NCI-H345 (cell line): ENCODE measurements at regions not wholly inside any gene's neighbourhood (a gene's known extent, or its start where the extent isn't known, plus 50 kb on each side); places are given as distances from the start of the nearest gene placed in this dataset.

Source experiments
- DNase-seq: peaks from one replicate; lab custom pipeline; 2025; lab: John Stamatoyannopoulos, UW

GRCh38 chr2:106981491-106981890 lies 95.5 kb upstream of the ST6GAL2 start:
- DNase-seq, result no peak

GRCh38 chr2:106982350-106982749 lies 96.4 kb upstream of the ST6GAL2 start:
- no peak for DNase-seq

DNA sequence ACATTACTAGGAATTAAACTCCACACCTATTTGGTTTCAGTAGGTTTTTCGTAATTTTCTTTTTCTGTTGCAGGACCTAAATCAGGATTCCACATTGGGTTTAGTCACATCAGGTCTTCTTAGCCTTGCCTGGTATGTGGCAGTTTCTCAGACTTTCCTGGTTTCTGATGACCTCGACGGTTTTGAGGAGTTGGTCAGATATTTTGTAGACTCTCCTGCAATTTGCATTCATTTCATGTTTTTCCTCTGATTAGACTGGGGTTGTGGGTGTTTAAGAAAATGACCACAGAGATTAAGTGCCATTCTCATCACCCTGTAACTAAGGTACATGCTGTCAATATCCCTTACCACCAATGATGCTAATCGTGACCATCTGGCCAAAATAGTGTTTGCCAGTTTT lies 97.3 kb upstream of the ST6GAL2 start:
- DNase-seq, result no peak

DNA sequence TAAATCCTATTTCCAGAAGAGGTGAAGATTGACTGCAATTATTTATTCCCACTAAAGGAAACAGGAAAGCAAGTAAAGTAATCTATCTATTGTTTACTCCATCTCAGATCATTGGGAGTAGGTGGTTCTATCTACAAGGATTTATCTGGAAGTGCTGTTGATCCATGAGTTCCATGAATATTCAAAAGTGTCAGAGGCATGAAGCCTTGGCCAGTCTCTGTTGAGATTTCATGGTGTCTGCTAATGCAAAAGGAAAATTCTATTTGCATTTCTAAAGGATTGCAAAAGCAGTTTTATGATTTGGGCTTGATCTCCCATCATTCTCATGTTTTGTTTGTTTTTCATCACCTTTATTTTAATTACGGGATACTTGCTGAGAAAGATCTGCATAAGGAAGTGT lies 102.4 kb upstream of the ST6GAL2 start:
- DNase-seq, result no peak

DNA sequence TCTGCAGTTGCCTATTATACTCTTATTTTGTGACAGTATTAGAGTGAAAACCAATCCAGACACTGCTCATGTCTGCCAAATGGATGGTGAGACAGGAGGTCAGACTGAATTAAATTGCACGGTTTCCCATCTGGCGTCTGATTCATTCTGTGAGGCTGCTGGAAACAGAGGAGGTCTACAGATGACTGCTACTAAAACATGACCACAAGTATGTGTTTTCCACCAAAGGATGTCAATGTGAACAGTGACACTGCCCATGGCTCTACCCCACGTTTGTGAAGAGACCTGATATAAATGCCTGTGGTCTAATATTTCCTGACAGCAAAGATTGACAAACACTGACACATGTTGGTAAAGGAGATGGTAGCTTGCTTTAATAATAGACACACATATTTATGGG lies 104.3 kb upstream of the ST6GAL2 start:
- no peak for DNase-seq

DNA sequence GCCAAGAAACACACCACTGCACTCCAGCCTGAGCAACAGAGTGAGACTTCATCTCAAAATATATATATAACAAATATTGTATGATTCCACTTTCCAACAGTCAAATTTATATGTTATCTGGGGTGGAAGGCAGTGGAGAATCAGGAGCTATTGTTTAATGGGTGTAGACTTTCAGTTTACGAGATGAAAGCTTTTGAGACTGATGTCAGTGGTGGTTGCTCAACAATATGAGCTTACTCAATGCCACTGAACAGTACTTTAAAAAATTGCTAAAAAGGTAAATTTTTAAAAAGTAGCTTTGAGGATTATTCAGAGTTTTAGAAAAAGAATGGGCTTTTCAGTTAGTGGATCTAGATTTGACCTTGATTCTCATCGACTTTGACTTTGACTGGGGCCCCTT lies 105.9 kb upstream of the ST6GAL2 start:
- no peak for DNase-seq

- no peak for DNase-seq
Observed at GRCh38 chr2:106995556-106995955, 109.6 kb upstream of the ST6GAL2 start.

DNA sequence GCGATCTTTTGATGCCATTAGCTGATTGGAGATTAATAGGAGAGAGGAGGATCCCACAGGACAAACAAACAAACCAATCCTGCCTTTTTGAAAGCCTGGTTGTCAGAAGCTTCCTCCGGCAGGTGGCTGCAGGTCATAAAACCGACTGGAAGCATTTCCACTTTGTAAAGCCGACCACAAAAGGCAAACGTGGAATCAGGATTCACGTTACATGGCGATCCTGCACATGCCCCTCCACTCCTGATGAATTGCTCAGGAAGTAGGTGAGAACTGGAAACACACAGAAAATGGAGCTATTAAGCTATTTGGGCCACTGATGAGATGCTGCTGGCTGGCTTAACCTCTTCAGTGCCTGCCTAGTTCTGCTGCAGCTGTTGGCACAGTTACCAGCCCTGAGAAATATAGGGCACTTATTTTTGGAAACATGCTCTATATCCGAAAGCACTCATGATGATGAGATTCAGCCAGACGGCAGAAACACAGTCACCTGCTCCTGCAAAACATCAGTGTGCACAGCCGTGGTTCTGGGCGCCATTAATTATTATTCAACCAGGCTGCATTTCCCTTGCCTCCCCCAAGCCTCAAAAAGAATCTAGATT lies 110.3 kb upstream of the ST6GAL2 start:
- peak; percentile 68 for DNase-seq

GRCh38 chr2:106997204-106997603 lies 111.2 kb upstream of the ST6GAL2 start:
- DNase-seq, result peak; percentile 64

DNA sequence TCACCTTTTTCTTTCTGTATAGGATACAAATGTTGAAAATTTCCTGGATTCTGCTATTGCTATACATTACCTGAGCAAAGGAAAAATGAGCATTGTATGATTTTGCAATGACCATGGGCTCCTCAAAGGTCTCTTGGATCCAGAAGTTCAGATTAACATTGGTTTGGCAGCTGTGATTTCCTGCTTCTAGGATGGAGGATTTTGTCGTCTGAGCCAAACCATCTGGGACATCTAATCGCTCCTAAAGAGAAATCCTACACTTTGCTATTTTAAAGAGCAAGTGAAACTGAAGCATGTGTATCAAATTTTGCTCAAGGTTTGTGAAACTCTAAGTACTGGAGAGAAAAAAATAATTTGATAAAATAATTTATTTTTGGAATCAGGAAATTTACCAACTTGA lies 115.1 kb upstream of the ST6GAL2 start:
- no peak for DNase-seq

DNA sequence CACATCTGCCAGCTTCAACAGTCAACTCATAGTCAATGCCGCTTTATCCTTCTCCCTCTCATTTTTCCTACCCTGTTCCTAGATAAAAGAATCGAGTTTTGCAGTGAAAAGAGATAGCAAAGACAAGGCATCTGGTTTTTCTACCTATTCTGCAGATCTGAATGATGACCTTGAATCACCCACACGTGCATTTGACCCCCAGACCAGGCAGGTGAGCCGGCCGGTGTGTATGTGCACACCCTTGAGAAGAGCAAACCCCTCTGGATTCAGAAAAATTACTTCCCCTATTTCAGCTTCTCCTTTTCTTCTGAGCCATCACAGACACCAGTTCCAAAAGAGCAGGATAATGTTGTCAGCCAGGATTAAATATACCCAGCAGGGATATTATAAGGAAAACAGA lies 115.6 kb upstream of the ST6GAL2 start:
- DNase-seq, result no peak

DNA sequence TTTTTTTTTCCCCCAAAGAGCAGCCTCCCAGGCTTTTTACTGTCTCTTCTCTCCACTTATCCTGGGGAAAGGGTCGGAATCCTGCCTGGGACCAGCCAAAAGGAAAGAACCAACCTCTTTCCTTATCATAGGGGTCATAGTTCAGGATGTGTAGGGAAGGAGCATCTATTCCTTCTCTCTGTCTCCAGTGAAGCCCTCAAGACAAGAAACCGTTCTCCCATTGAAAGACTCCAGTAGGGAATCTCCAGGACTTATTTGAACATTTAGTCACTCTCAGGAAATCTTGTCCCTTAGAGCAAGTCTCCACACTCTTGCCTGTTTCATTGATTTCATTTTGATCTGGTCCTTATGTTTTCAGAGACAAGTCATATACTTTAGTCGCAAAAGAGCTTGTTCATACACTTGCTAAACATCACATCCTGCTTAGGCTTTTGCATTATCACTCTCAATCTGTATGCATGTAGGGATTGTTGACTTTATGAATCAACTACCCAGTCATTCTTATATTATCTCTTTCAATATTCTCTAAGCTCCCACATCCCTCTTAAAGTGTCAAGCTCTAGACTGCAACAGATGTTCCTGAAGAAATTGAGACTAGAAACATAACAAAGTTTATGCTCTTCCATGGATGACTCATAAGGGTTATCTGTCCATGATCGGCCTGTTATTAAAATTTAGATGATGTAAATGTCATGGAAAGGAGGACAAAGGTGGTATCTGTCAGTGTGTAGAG lies 116.2 kb upstream of the ST6GAL2 start:
- no peak for DNase-seq

- no peak for DNase-seq
Observed at GRCh38 chr2:107002735-107003134, 116.8 kb upstream of the ST6GAL2 start.

DNA sequence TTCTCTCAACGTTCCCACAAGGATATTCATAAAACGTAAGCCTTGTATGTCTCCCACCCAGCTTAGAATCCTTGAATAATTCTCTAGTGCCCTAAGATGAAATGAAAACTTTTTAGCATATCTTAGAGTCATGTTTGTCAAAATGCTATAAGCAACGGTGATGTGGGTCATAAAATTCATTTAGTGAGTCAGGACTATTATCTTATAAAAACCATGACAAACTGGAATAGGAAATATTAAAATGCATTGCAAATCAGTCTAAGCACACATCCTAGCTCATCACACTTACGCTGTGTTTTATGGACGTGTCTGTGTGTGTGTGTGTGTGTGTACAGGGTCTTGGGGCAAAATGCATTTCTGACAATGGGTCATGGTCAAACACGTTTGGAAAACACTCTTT lies 119.9 kb upstream of the ST6GAL2 start:
- DNase-seq, result no peak

GRCh38 chr2:107006836-107007235 lies 120.9 kb upstream of the ST6GAL2 start:
- no peak for DNase-seq

GRCh38 chr2:107007927-107008326 lies 122.0 kb upstream of the ST6GAL2 start:
- DNase-seq, result no peak

GRCh38 chr2:107008843-107009242 lies 122.9 kb upstream of the ST6GAL2 start:
- DNase-seq, result no peak

GRCh38 chr2:107009275-107009674 lies 123.3 kb upstream of the ST6GAL2 start:
- DNase-seq, result no peak

DNA sequence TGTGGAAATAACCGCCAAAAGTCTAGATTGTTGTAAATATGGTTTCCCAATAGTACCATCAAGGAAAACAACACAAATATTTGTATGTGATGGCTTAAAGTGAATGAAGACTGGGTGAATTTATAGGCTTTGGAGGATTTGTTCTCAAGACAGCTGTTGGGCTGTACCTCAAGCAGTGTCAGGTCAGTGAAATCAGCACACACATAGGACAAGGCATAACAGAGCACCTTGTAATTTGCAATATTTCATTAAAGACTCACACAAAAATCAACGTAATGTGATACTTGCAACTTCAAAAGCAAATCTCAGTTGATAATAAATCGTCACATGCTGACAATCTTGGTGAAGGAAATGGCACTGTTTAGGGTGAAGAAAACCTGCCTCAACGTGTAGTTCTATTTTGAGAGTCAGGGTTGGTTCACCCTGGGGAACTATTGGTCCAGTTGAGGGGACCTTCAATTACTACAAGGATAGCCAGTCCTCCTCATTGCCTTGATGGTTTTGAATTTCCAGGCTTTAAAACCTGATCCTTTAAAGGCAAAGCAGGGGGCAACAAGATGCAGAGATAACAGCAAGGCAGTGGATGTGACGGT lies 126.8 kb upstream of the ST6GAL2 start:
- DNase-seq, result no peak

- no peak for DNase-seq
Observed at GRCh38 chr2:107013884-107014283, 127.9 kb upstream of the ST6GAL2 start.

DNA sequence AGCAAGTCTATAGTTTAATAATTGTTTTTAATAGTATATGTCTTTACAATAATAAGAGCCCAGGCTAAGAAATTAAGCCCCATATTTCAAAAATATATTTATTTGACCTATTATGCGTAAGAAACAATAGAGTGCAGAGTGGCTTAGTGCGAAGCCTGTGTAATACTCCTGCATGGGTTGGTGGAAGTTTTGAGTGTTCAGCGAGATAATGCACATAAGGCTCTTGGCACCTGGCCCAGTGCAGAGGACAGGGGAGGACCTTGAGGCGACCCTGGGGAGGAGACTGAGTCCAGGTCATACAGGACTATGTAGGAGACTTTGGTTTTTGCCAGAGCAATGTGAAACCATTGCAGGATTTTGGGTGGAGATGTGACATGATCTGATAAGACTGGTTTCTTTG lies 132.4 kb upstream of the ST6GAL2 start:
- no peak for DNase-seq

- DNase-seq, result no peak
Observed at GRCh38 chr2:107020392-107020791, 134.4 kb upstream of the ST6GAL2 start.

GRCh38 chr2:107024269-107024668 lies 138.3 kb upstream of the ST6GAL2 start:
- no peak for DNase-seq
